CD4-positive, alpha-beta T cell (primary cell): ENCODE measurements at regions not wholly inside any gene's neighbourhood (a gene's known extent, or its start where the extent isn't known, plus 50 kb on each side); places are given as distances from the start of the nearest gene placed in this dataset.

Experiments
- ATAC-seq: fragments of 200-7000 bp; cut with Tn5 transposase; one replicate; pipeline ENCODE4 v1.10.0; 2022; ENCODE audit warnings: mild to moderate bottlenecking; ENCODE audit not compliant: poor library complexity
- CTCF ChIA-PET: fragments of 350-600 bp; sonication (Branson Sonifier 250); formaldehyde crosslinking; loops from one replicate; lab custom pipeline; 2021; ENCODE audit warnings: antibody characterized with exemption, inconsistent platforms; lab: Charles Lee
- POLR2A ChIA-PET: fragments of 350-600 bp; sonication (Branson Sonifier 250); formaldehyde crosslinking; loops from one replicate; lab custom pipeline; 2021; ENCODE audit warnings: antibody characterized with exemption, inconsistent platforms; lab: Charles Lee
- DNase-seq, 14 experiments: peaks; one replicate each; pipeline ENCODE4 v3.0.0-alpha.2; 2013 to 2020; ENCODE audit warnings: mixed read lengths in 2 of 14
- H3K27ac ChIP-seq, 2 donors: one replicate each; pipeline versions ENCODE4 v1.5.1 to v1.7.0; 2013; ENCODE audit warnings: low read length in 2 of 2, low read depth in 1 of 2, mild to moderate bottlenecking in 1 of 2
- H3K27me3 ChIP-seq, 2 experiments: 1 replicate in 1 of 2; 2 replicates in 1 of 2; pipeline versions ENCODE4 v1.6.1 to v1.7.0; 2013; ENCODE audit warnings: low read length in 2 of 2, control low read depth in 1 of 2, mild to moderate bottlenecking in 1 of 2, moderate library complexity in 1 of 2; ENCODE audit not compliant: insufficient read depth in 2 of 2, control insufficient read depth in 1 of 2
- H3K36me3 ChIP-seq: one replicate; pipeline ENCODE4 v1.6.1; 2013; ENCODE audit warnings: low read length, control low read depth; ENCODE audit not compliant: insufficient read depth
- H3K4me1 ChIP-seq: one replicate; pipeline ENCODE4 v1.6.1; 2013; ENCODE audit warnings: low read length, control low read depth; ENCODE audit not compliant: insufficient read depth
- H3K4me3 ChIP-seq: one replicate; pipeline ENCODE4 v1.5.1; 2013; ENCODE audit warnings: mild to moderate bottlenecking, low read length, moderate library complexity
- H3K9me3 ChIP-seq, 2 experiments: 1 replicate in 1 of 2; 2 replicates in 1 of 2; pipeline versions ENCODE4 v1.6.1 to v1.7.0; 2013; ENCODE audit warnings: low read length in 2 of 2, mild to moderate bottlenecking in 2 of 2, control low read depth in 1 of 2, moderate library complexity in 1 of 2; ENCODE audit not compliant: control insufficient read depth in 1 of 2, insufficient read depth in 1 of 2
- H3K27ac Mint-ChIP-seq: one replicate; pipeline ENCODE4 v1.8.0; 2020; ENCODE audit warnings: mixed read lengths
- H3K27me3 Mint-ChIP-seq: one replicate; pipeline ENCODE4 v1.8.0; 2021; ENCODE audit warnings: mixed read lengths
- H3K36me3 Mint-ChIP-seq: one replicate; pipeline ENCODE4 v1.8.0; 2021; ENCODE audit warnings: low read depth, mixed read lengths
- H3K4me1 Mint-ChIP-seq: one replicate; pipeline ENCODE4 v1.8.0; 2021; ENCODE audit warnings: low read depth, mixed read lengths
- H3K4me3 Mint-ChIP-seq: one replicate; pipeline ENCODE4 v1.8.0; 2020; ENCODE audit warnings: mild to moderate bottlenecking, mixed read lengths
- H3K9me3 Mint-ChIP-seq: one replicate; pipeline ENCODE4 v1.8.0; 2020; ENCODE audit warnings: mixed read lengths
- CTCF ChIP-seq: fragments of 200-600 bp; IDR thresholded peaks from one replicate; pipeline ENCODE4 v1.8.0; 2022; ENCODE audit warnings: antibody characterized with exemption, mild to moderate bottlenecking
- intact Hi-C, 2 experiments: fragments of 100-400 bp; cut with DNase I in 1 of 2; cut with micrococcal nuclease in 1 of 2; formaldehyde crosslinking; loops; one replicate each; pipeline versions ENCODE4 v1.15.1 to v1.9.0; 2023 to 2025; cut with DNase I, micrococcal nuclease

- no peak for DNase-seq
- CTCF ChIA-PET: no interaction called here
- no peak for TF ChIP-seq CTCF
- Histone ChIP-seq H3K27ac (no peak overlapping the region), H3K4me3 (no peak overlapping the region), H3K27me3 (no peaks in the 10 kb centered on the region), H3K9me3 (no peaks in the 10 kb centered on the region), H3K36me3 (no peaks in the 10 kb centered on the region), H3K4me1 (no peaks in the 10 kb centered on the region)
- Mint-ChIP-seq H3K27ac (no peak overlapping the region), H3K4me3 (no peak overlapping the region), H3K9me3 (no peaks in the 10 kb centered on the region), H3K4me1 (no peaks in the 10 kb centered on the region), H3K36me3 (peaks cover 3% of the 10 kb centered on the region), H3K27me3 (no peaks in the 10 kb centered on the region)
- intact Hi-C loops: no loop called here
- no peak for ATAC-seq
- POLR2A ChIA-PET: interaction anchor here (0.6 kb wide), 1 partner anchor 25 kb away, joined by 3 read pairs; no protein-coding TSS in a partner anchor
Observed at GRCh38 chr13:99828735-99829134, 142.8 kb downstream of the ZIC5 start.

GRCh38 chr13:99828123-99828522, 143.4 kb downstream of the ZIC5 start:
- Mint-ChIP-seq H3K4me3 (no peak overlapping the region), H3K36me3 (peaks cover 3% of the 10 kb centered on the region), H3K27ac (no peak overlapping the region), H3K4me1 (no peaks in the 10 kb centered on the region), H3K27me3 (no peaks in the 10 kb centered on the region), H3K9me3 (no peaks in the 10 kb centered on the region)
- Histone ChIP-seq H3K27ac (no peak overlapping the region), H3K4me1 (no peaks in the 10 kb centered on the region), H3K36me3 (no peaks in the 10 kb centered on the region), H3K4me3 (no peak overlapping the region), H3K27me3 (no peaks in the 10 kb centered on the region), H3K9me3 (no peaks in the 10 kb centered on the region)
- intact Hi-C loops: no loop called here
- ATAC-seq (no peak), DNase-seq (no peak)
- CTCF ChIA-PET: no interaction called here
- TF ChIP-seq CTCF: no peak
- POLR2A ChIA-PET: no interaction called here

GRCh38 chr13:99827011-99827772, 144.4 kb downstream of the ZIC5 start:
- H3K9me3 Mint-ChIP-seq: no peaks in the 10 kb centered on the region
- no peaks in the 10 kb centered on the region for H3K36me3 ChIP-seq
- CTCF ChIA-PET: no interaction called here

More at GRCh38 chr13:99827011-99827772, 144.4 kb downstream of the ZIC5 start:
- TF ChIP-seq CTCF: no peak
- Mint-ChIP-seq H3K4me1 (no peaks in the 10 kb centered on the region), H3K27me3 (no peaks in the 10 kb centered on the region), H3K4me3 (no peak overlapping the region), H3K36me3 (peaks cover 3% of the 10 kb centered on the region), H3K27ac (no peak overlapping the region)
- Histone ChIP-seq H3K4me3 (no peak overlapping the region), H3K27me3 (no peaks in the 10 kb centered on the region), H3K9me3 (no peaks in the 10 kb centered on the region), H3K4me1 (no peaks in the 10 kb centered on the region), H3K27ac (no peak overlapping the region)
- DNase-seq (no peak), ATAC-seq (no peak)
- POLR2A ChIA-PET: no interaction called here
- intact Hi-C loops: no loop called here
